ENCODE measurements at regions not wholly inside any gene's neighbourhood (a gene's known extent, or its start where the extent isn't known, plus 50 kb on each side); places are given as distances from the start of the nearest gene placed in this dataset.

- TF ChIP-seq POLR2A (IDR thresholded peaks at IDR 0.05) (no peak), CTCF (IDR thresholded peaks at IDR 0.05) (no peak)
Measured at GRCh38 chr9:6147846-6148245, 67.8 kb upstream of the IL33 start.

Data from Peyer's patch (tissue), 4 donors.